Pancreas (tissue), 10 donors: ENCODE measurements at regions not wholly inside any gene's neighbourhood (a gene's known extent, or its start where the extent isn't known, plus 50 kb on each side); places are given as distances from the start of the nearest gene placed in this dataset.

ENCODE experiments used
- ATAC-seq, 4 donors: fragments of 200-7000 bp; cut with Tn5 transposase; one replicate each; pipeline versions ENCODE4 v1.8.0 to v1.9.1; 2020; ENCODE audit warnings: mild to moderate bottlenecking in 4 of 4, moderate library complexity in 4 of 4
- DNase-seq, 6 donors: peaks; one replicate each; pipeline ENCODE4 v3.0.0-alpha.2; 2020
- FAIRE-seq: peaks from 2 replicates; lab custom pipeline; 2012; peaks lifted over from hg19 to GRCh38; lab: Jason Lieb, UNC
- H3K27ac ChIP-seq, 4 donors: fragments of 200-600 bp; sonication (generic); 1 replicate in 3 of 4; 2 replicates in 1 of 4; pipeline versions ENCODE4 v1.5.0 to v1.8.0; 2020
- H3K27me3 ChIP-seq, 4 donors: fragments of 200-600 bp; one replicate each; pipeline ENCODE4 v1.8.0; 2021
- H3K36me3 ChIP-seq, 3 donors: fragments of 200-600 bp; sonication (generic) in 1 of 3; one replicate each; pipeline versions ENCODE4 v1.5.0 to v1.8.0; 2020 to 2021
- H3K4me1 ChIP-seq, 3 donors: fragments of 200-600 bp; one replicate each; pipeline ENCODE4 v1.8.0; 2021
- H3K4me3 ChIP-seq, 4 donors: fragments of 200-600 bp; sonication (generic) in 2 of 4; one replicate each; pipeline versions ENCODE4 v1.5.0 to v1.8.0; 2020 to 2021
- H3K9me3 ChIP-seq, 4 donors: fragments of 200-600 bp; one replicate each; pipeline ENCODE4 v1.8.0; 2021
- CTCF ChIP-seq, 4 donors: fragments of 200-600 bp; sonication (generic) in 3 of 4; IDR thresholded peaks; one replicate each; pipeline versions ENCODE4 v1.5.0 to v1.8.0; 2021; ENCODE audit warnings: antibody characterized with exemption in 4 of 4
- WGBS, 2 donors: extraction: QIAGEN DNeasy Blood & Tissue Kit; methylation state at CpG; one replicate each; pipeline ENCODE4 v1.1.7; 2013; 5-methylcytosine and 5-hydroxymethylcytosine counted together
- intact Hi-C, 3 donors: fragments of 100-400 bp; cut with DNase I; formaldehyde crosslinking; loops; one replicate each; pipeline versions ENCODE4 v1.11.1 to v1.14.2; 2022
- donor health status: healthy with polysubstance abuse.
- donor health status: DM: no; HTN: no; CAD: no; lungs with moderate emphysema.
- donor health status: DM: no; HTN: no; CAD: no.
- donor health status: control.
- donor health status: control.
- donor health status: Bipolar disorder and iron deficiency.
- donor health status: DM: yes; HTN: yes; CAD: no.
- donor health status: DM: no; HTN: no; CAD: no.
- donor health status: DM: no; HTN: no; CAD: no.
- donor health status: DM: yes; HTN: yes; CAD: no.

- Histone ChIP-seq H3K27me3 (no peaks in the 10 kb centered on the region), H3K4me3 (no peak overlapping the region), H3K27ac (no peak overlapping the region), H3K36me3 (no peaks in the 10 kb centered on the region), H3K9me3 (no peaks in the 10 kb centered on the region), H3K4me1 (no peaks in the 10 kb centered on the region)
- DNase-seq (no peak), FAIRE-seq (no peak), ATAC-seq (no peak)
- 72 to 74% methylated on average over 3 of the region's 3 CpGs for WGBS, 2 donors
- intact Hi-C loops, result no loop called here
- TF ChIP-seq CTCF (IDR thresholded peaks at IDR 0.05), result no peak
Measured at GRCh38 chr9:95810133-95810532, 65.4 kb upstream of the ERCC6L2 start.

GRCh38 chr9:95809686-95810085, 65.8 kb upstream of the ERCC6L2 start:
- Histone ChIP-seq H3K27me3 (no peaks in the 10 kb centered on the region), H3K4me1 (no peaks in the 10 kb centered on the region), H3K27ac (no peak overlapping the region), H3K36me3 (no peaks in the 10 kb centered on the region), H3K9me3 (no peaks in the 10 kb centered on the region), H3K4me3 (no peak overlapping the region)
- no peak for TF ChIP-seq CTCF (IDR thresholded peaks at IDR 0.05)
- ATAC-seq (no peak), FAIRE-seq (no peak), DNase-seq (no peak)
- 97 to 100% methylated on average over 2 of the region's 2 CpGs for WGBS, 2 donors
- intact Hi-C loops, result no loop called here

DNA sequence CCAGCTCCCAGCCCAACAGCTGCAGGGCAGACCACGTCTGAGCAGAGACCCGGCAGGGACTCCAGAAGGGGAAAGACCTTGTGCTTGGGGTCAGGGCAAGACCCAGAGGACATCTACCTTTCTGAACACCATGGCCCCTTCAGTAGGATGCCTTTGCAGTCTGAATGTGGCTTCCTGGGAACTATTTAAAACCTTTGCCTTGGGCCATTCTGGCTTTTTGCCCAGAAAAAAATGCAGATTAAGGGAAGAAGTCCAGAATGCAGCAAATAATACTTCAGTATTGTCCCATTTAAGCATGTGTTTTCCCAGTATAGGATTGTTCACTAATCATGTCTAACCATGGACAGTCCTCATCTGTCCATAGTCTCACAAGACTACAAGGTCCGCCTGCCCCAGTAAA, 67.5 kb upstream of the ERCC6L2 start:
- intact Hi-C loops, result no loop called here
- TF ChIP-seq CTCF (IDR thresholded peaks at IDR 0.05), result no peak
- H3K4me3 ChIP-seq, result no peak overlapping the region
- WGBS, 2 donors, result 75 to 76% methylated on average over 3 of the region's 3 CpGs
- FAIRE-seq (no peak), ATAC-seq (no peak), DNase-seq (no peak)
- no peaks in the 10 kb centered on the region for H3K9me3 ChIP-seq
- no peaks in the 10 kb centered on the region for H3K4me1 ChIP-seq
- no peaks in the 10 kb centered on the region for H3K36me3 ChIP-seq
- no peak overlapping the region for H3K27ac ChIP-seq
- H3K27me3 ChIP-seq, result no peaks in the 10 kb centered on the region

- DNase-seq, result no peak
- ATAC-seq, result peak in 1 of 4 donors; percentile 14
- no peaks in the 10 kb centered on the region for H3K36me3 ChIP-seq
- no peaks in the 10 kb centered on the region for H3K4me1 ChIP-seq
- no peak for FAIRE-seq
- intact Hi-C loops, result no loop called here
- WGBS, 2 donors, result 65 to 68% methylated on average over 5 of the region's 5 CpGs
- H3K4me3 ChIP-seq, result no peak overlapping the region
- H3K9me3 ChIP-seq, result no peaks in the 10 kb centered on the region
- no peaks in the 10 kb centered on the region for H3K27me3 ChIP-seq
- no peak for TF ChIP-seq CTCF (IDR thresholded peaks at IDR 0.05)
- H3K27ac ChIP-seq, result no peak overlapping the region
Measured at GRCh38 chr9:95807326-95807947, 68.1 kb upstream of the ERCC6L2 start.

- no peak for FAIRE-seq
- H3K27me3 ChIP-seq, result no peaks in the 10 kb centered on the region
- no peak for DNase-seq
- no peak overlapping the region for H3K4me3 ChIP-seq
- no peak for TF ChIP-seq CTCF (IDR thresholded peaks at IDR 0.05)
- no peak for ATAC-seq
- H3K4me1 ChIP-seq, result no peaks in the 10 kb centered on the region
- H3K27ac ChIP-seq, result no peak overlapping the region
- WGBS, 2 donors, result 90 to 97% methylated on average over 4 of the region's 4 CpGs
- no peaks in the 10 kb centered on the region for H3K36me3 ChIP-seq
- intact Hi-C loops, result no loop called here
- H3K9me3 ChIP-seq, result no peaks in the 10 kb centered on the region
Measured at GRCh38 chr9:95803197-95803596, 72.3 kb upstream of the ERCC6L2 start.
